Kidney epithelial cell (primary cell): ENCODE measurements at regions not wholly inside any gene's neighbourhood (a gene's known extent, or its start where the extent isn't known, plus 50 kb on each side); places are given as distances from the start of the nearest gene placed in this dataset.

Experiments
- DNase-seq: peaks from one replicate; pipeline ENCODE4 v3.0.0-alpha.2; 2010; ENCODE audit warnings: low read depth
- H3K27me3 ChIP-seq: 2 replicates; pipeline ENCODE4 v1.6.0; 2011; ENCODE audit warnings: low read length; ENCODE audit not compliant: control insufficient read depth, insufficient read depth
- H3K36me3 ChIP-seq: 2 replicates; pipeline ENCODE4 v1.5.1; 2011; ENCODE audit warnings: low read length; ENCODE audit not compliant: control insufficient read depth, insufficient read depth
- H3K4me3 ChIP-seq: 2 replicates; pipeline ENCODE4 v1.5.1; 2011; ENCODE audit warnings: low read depth, mild to moderate bottlenecking, control low read depth, low read length
- TF ChIP-seq, protein P1 (sequence below): IDR thresholded peaks from 2 replicates; pipeline ENCODE4 v1.5.1; 2011; ENCODE audit warnings: mild to moderate bottlenecking, moderate library complexity, low read length, control low read depth, inconsistent platforms; ENCODE audit not compliant: insufficient read depth, poor library complexity, severe bottlenecking

DNA sequence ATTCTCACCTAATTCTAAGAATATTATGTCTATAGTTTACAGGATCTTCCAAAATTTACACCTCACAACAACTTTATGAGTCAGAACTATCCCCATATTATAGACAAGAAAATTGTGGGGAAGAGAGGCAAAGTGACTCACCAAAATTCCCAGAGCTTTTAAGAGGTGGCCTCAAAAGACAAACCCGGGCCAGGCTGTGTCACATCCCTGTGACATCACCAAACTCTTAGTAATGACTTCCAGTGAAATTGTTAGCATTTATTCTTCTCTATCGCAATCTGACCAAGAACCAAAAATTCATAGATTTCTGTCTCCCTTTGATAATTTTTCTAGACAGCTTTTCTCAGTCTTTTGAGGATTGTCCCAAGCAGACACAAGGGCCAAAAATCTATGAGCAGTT lies 134.3 kb downstream of the SNX19 start:
- TF ChIP-seq, protein P1, sequence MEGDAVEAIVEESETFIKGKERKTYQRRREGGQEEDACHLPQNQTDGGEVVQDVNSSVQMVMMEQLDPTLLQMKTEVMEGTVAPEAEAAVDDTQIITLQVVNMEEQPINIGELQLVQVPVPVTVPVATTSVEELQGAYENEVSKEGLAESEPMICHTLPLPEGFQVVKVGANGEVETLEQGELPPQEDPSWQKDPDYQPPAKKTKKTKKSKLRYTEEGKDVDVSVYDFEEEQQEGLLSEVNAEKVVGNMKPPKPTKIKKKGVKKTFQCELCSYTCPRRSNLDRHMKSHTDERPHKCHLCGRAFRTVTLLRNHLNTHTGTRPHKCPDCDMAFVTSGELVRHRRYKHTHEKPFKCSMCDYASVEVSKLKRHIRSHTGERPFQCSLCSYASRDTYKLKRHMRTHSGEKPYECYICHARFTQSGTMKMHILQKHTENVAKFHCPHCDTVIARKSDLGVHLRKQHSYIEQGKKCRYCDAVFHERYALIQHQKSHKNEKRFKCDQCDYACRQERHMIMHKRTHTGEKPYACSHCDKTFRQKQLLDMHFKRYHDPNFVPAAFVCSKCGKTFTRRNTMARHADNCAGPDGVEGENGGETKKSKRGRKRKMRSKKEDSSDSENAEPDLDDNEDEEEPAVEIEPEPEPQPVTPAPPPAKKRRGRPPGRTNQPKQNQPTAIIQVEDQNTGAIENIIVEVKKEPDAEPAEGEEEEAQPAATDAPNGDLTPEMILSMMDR: no peak
- no peaks in the 10 kb centered on the region for H3K36me3 ChIP-seq

DNA sequence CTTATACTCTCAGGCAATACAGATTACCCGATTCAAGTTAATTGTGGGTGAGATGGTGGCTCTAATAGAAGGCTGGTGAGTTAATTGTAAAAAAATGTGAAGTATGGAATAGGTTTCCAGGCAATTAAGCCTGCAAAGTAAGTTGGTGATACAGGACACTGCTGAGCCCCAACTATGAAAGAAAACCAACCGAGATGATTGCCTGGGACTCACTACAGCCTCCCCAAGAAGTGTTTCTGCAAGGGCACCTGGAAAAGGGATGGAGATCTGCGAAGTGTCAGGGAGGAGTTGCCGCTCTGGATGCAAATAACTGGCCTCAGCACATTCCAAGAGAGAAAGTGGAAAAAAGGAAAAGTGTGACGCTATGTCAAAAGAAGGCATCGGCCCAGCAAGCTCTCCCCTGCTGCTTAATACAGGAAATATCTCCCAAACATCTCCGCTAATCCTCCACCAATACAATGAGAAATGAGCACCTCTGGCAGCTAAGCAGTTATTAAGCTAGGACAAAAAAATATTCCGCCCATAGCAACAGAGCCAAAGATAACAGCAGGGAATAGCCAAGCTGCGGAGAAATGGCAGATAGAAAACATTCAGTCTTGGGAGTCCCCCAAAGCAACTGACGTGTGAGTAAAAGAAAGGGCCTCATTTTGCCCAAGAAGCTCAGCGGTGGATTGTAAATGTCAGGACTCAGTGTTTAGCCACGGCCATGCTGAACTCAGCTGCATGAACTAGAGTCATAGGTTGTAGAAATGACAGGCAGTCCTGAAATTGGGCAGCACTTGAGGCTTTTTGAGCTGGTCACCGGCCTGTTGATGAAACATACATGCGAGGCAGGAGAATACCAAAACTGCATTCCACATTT lies 133.7 kb downstream of the SNX19 start:
- no peaks in the 10 kb centered on the region for H3K36me3 ChIP-seq
- no peak for DNase-seq

More for the DNA sequence above, 134.3 kb downstream of the SNX19 start:
- Histone ChIP-seq H3K4me3 (no peak overlapping the region), H3K27me3 (no peaks in the 10 kb centered on the region)
- no peak for DNase-seq

DNA sequence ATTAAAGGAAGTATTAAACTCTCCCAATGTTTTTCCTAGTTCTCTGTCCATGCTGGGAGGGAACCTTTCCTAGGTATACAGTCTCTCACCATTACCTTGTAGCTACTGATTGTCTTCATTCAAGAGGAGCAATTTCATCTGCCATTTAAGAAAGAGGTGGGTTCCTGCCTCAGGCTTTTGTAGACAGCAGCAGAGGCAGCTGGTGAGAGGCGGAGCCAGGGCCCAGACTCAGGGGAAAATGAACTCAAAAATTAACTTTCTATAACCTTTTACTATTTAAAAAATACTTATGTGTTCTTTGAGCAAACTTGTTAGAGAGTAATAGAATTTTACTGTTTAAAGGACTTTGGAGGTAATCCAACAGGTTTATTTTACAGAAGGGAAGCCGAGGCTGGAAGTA lies 133.0 kb downstream of the SNX19 start:
- Histone ChIP-seq H3K4me3 (no peak overlapping the region), H3K27me3 (no peaks in the 10 kb centered on the region), H3K36me3 (no peaks in the 10 kb centered on the region)
- TF ChIP-seq, protein P1: no peak
- no peak for DNase-seq

More for the DNA sequence above, 133.7 kb downstream of the SNX19 start:
- Histone ChIP-seq H3K4me3 (no peak overlapping the region), H3K27me3 (no peaks in the 10 kb centered on the region)
- TF ChIP-seq, protein P1: no peak

DNA sequence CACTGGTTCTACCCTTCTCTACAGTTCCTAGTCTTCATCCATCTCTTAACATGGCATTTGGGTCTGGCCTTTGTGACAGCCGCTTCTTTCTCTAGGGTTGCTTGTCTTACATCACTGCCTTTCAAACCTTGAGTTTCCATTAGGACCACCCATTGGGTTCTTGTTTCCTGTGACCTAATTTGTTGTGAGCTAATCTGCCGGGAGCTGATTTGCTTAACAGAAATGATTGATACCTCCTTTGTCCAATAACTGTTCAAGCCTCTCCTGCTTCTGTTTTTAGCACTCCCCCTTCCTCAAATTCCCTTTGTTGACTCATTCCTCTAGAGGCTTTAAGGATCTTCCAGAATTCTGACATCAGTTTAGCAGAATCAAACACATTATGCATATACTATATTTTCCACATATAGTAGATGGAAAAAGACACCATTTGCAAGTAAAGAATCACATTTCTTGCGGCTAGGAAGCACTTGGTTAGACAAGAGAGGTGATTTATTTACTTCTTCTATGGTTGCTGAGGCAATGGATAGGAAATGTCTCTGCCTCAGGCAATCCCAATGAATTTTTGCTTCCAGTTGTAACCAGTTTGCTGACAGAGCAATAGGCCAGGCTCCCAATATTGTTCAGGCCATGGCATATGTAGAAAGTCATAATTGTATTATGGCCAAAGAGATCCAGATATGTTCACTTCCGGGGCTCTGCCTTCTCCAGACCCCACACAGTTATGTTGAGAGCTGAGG lies 130.7 kb downstream of the SNX19 start:
- no peaks in the 10 kb centered on the region for H3K27me3 ChIP-seq
- TF ChIP-seq, protein P1: no peak
- H3K4me3 ChIP-seq: no peak overlapping the region
- no peaks in the 10 kb centered on the region for H3K36me3 ChIP-seq
- DNase-seq: no peak

DNA sequence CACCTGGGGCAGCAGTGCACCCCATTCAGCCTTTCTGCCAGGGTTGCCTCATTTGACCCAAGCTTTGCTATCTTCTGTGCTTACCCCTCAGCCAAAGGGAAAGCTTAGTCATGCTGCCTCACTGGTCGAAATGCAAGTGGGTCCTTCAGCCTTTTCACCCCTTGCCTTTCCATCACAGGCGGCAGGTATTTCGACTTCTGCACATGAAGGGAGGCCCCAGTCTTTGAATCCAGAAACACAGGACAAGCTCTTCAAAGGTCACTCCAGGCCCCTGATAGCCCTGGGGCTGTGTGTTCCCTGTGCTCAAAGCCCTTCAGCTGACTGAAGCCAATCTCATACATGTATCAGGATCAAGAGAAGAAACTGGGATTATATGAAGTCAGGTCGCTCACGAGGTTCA lies 129.7 kb downstream of the SNX19 start:
- Histone ChIP-seq H3K27me3 (no peaks in the 10 kb centered on the region), H3K36me3 (no peaks in the 10 kb centered on the region), H3K4me3 (no peak overlapping the region)
- DNase-seq: no peak
- TF ChIP-seq, protein P1: no peak
